ENCODE measurements at regions not wholly inside any gene's neighbourhood (a gene's known extent, or its start where the extent isn't known, plus 50 kb on each side); places are given as distances from the start of the nearest gene placed in this dataset.
"Not testable (repeated sequence)": the region's sequence is repeated elsewhere in the genome, so short reads cannot be mapped to it uniquely, and the experiment has no call there.

GRCh38 chr7:24135003-24135817, 148.8 kb upstream of the NPY start:
- no peak for DNase-seq (ENCODE audit: low read depth)

- no peak for DNase-seq (ENCODE audit: low read depth)
These were observed 146.7 kb upstream of the NPY start for GRCh38 chr7:24137338-24137737.

GRCh38 chr7:24138343-24138742, 145.6 kb upstream of the NPY start:
- DNase-seq (ENCODE audit: low read depth), result no peak

- no peak for DNase-seq (ENCODE audit: low read depth)
These were observed 144.0 kb upstream of the NPY start for GRCh38 chr7:24140001-24140400.

- no peak for DNase-seq (ENCODE audit: low read depth)
These were observed 142.0 kb upstream of the NPY start for GRCh38 chr7:24141874-24142509.

GRCh38 chr7:24143547-24143946, 140.4 kb upstream of the NPY start:
- no peak for DNase-seq (ENCODE audit: low read depth)

- no peak for DNase-seq (ENCODE audit: low read depth)
These were observed 132.0 kb upstream of the NPY start for GRCh38 chr7:24151944-24152343.

- DNase-seq (ENCODE audit: low read depth), result no peak
These were observed 131.6 kb upstream of the NPY start for GRCh38 chr7:24152356-24152755.

GRCh38 chr7:24152877-24153472, 131.0 kb upstream of the NPY start:
- DNase-seq (ENCODE audit: low read depth), result no peak

GRCh38 chr7:24157666-24158065, 126.3 kb upstream of the NPY start:
- DNase-seq (ENCODE audit: low read depth), result no peak

- DNase-seq (ENCODE audit: low read depth), result no peak
These were observed 125.0 kb upstream of the NPY start for GRCh38 chr7:24158975-24159374.

- no peak for DNase-seq (ENCODE audit: low read depth)
These were observed 119.6 kb upstream of the NPY start for GRCh38 chr7:24164401-24164800.

GRCh38 chr7:24169077-24169624, 114.8 kb upstream of the NPY start:
- DNase-seq (ENCODE audit: low read depth), result no peak

GRCh38 chr7:24171951-24172350, 112.0 kb upstream of the NPY start:
- not testable (repeated sequence) for DNase-seq (ENCODE audit: low read depth)

GRCh38 chr7:24172856-24173255, 111.1 kb upstream of the NPY start:
- no peak for DNase-seq (ENCODE audit: low read depth)

- no peak for DNase-seq (ENCODE audit: low read depth)
These were observed 108.4 kb upstream of the NPY start for GRCh38 chr7:24175603-24176002.

GRCh38 chr7:24178811-24179570, 105.0 kb upstream of the NPY start:
- no peak for DNase-seq (ENCODE audit: low read depth)

GRCh38 chr7:24191362-24191761, 92.6 kb upstream of the NPY start:
- no peak for DNase-seq (ENCODE audit: low read depth)

- no peak for DNase-seq (ENCODE audit: low read depth)
These were observed 91.9 kb upstream of the NPY start for GRCh38 chr7:24192053-24192452.

GRCh38 chr7:24192691-24193090, 91.3 kb upstream of the NPY start:
- DNase-seq (ENCODE audit: low read depth), result no peak

- DNase-seq (ENCODE audit: low read depth), result no peak
These were observed 86.1 kb upstream of the NPY start for GRCh38 chr7:24197852-24198251.

- DNase-seq (ENCODE audit: low read depth), result no peak
These were observed 84.0 kb upstream of the NPY start for GRCh38 chr7:24199978-24200377.

Measured in activated T-cell treated with anti-CD3 and anti-CD28 coated beads for 48 hours (primary cell).